Fibroblast of the aortic adventitia (primary cell): ENCODE measurements at regions not wholly inside any gene's neighbourhood (a gene's known extent, or its start where the extent isn't known, plus 50 kb on each side); places are given as distances from the start of the nearest gene placed in this dataset.
A peak's percentile ranks its signal among the peaks of the same experiment; 100 is the strongest.

Experiments used
- DNase-seq: peaks from one replicate; pipeline ENCODE4 v3.0.0-alpha.2; 2010; ENCODE audit warnings: low read depth
- H3K4me3 ChIP-seq: 2 replicates; pipeline ENCODE4 v1.5.1; 2011; ENCODE audit warnings: low read depth, mild to moderate bottlenecking, control low read depth, low read length, moderate library complexity
- TF ChIP-seq, protein P1 (sequence below): IDR thresholded peaks from 2 replicates; pipeline ENCODE4 v1.5.1; 2011; ENCODE audit warnings: mild to moderate bottlenecking, low read length, control low read depth, inconsistent platforms; ENCODE audit not compliant: insufficient read depth

DNA sequence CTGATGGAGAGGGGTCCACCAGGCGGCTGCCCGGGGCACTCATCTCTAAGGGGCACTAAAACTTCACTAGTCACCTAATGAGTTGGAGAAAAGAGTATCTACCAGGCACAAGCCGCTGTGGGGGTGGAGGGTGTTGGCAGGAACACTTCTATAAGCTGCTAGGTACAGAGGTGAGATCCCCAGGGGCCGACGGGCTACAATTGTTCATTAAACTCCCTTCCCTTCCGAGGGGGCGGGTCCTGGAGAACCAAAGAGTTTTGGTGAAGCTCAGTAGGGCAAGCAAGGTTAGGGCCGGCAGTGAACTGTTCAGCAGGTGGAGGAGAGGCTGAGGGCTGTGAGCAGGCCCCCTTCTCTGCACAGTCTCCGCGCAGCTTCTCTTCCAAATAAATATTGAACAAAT is 78.7 kb upstream of the ARAP3 start:
- TF ChIP-seq, protein P1, sequence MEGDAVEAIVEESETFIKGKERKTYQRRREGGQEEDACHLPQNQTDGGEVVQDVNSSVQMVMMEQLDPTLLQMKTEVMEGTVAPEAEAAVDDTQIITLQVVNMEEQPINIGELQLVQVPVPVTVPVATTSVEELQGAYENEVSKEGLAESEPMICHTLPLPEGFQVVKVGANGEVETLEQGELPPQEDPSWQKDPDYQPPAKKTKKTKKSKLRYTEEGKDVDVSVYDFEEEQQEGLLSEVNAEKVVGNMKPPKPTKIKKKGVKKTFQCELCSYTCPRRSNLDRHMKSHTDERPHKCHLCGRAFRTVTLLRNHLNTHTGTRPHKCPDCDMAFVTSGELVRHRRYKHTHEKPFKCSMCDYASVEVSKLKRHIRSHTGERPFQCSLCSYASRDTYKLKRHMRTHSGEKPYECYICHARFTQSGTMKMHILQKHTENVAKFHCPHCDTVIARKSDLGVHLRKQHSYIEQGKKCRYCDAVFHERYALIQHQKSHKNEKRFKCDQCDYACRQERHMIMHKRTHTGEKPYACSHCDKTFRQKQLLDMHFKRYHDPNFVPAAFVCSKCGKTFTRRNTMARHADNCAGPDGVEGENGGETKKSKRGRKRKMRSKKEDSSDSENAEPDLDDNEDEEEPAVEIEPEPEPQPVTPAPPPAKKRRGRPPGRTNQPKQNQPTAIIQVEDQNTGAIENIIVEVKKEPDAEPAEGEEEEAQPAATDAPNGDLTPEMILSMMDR: no peak
- no peak overlapping the region for H3K4me3 ChIP-seq
- DNase-seq: no peak

- TF ChIP-seq, protein P1: no peak
- no peak overlapping the region for H3K4me3 ChIP-seq
- DNase-seq: no peak
These were observed 78.2 kb upstream of the ARAP3 start for GRCh38 chr5:141760193-141760592.

DNA sequence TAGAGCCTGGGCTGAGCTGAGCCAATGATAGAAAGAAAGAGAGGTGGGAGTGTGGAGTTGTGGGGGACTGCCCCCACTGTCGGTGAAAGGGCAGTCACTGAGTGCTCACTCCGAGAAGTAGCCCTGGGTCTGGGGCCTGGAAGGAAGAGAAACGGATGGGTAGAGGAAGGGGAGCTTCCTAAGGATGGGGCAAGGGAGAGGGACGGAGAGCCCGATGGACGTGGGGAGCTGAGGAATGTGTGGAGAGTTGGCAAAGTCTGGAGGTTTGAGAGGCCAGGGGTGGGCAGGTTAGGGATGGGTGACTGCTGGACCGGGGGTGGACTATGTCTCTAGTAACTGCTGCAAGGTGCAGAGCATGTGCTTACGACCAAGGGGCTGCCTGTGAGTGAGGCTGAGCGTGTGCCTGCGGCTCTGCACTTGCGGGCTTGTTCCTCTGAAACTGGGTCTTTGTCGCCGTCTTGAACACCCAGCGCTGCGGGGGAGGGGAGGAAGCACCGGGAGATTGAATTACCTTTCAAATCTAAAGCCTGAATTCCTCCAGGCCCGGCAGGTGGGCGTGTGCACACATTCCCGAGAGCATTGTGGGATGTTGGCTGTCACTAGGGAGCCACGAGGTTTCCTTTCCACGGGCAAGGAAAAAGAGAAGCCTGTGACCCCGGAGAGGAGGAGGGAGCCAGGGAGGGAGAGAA is 76.4 kb upstream of the ARAP3 start:
- no peak for DNase-seq
- H3K4me3 ChIP-seq: no peak overlapping the region
- TF ChIP-seq, protein P1: no peak

- TF ChIP-seq, protein P1: peak; percentile 67
- peak; percentile 45 for DNase-seq
- no peak overlapping the region for H3K4me3 ChIP-seq
These were observed 75.4 kb upstream of the ARAP3 start for GRCh38 chr5:141757402-141757801.

DNA sequence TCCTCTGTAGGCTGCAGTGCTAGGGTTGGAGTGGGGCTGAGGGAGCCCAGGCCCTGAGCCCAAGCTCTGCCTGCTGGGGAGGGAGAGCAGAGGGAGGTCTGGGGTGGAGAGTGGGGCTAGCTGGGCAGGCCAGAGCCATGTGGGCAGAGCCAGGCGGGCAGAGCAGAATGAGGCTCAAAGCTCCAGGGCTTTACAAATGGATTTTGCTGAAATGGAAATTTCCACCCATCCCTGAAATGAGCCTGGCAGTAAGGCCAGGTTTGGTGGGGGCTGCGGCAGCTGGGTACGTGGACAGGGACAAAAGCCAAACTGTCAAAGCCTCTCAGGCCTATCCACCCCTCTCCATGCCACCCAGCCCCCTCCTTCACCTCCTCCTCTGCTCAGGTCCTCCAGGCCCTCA is 74.2 kb upstream of the ARAP3 start:
- no peak for DNase-seq
- TF ChIP-seq, protein P1: no peak
- H3K4me3 ChIP-seq: no peak overlapping the region

DNA sequence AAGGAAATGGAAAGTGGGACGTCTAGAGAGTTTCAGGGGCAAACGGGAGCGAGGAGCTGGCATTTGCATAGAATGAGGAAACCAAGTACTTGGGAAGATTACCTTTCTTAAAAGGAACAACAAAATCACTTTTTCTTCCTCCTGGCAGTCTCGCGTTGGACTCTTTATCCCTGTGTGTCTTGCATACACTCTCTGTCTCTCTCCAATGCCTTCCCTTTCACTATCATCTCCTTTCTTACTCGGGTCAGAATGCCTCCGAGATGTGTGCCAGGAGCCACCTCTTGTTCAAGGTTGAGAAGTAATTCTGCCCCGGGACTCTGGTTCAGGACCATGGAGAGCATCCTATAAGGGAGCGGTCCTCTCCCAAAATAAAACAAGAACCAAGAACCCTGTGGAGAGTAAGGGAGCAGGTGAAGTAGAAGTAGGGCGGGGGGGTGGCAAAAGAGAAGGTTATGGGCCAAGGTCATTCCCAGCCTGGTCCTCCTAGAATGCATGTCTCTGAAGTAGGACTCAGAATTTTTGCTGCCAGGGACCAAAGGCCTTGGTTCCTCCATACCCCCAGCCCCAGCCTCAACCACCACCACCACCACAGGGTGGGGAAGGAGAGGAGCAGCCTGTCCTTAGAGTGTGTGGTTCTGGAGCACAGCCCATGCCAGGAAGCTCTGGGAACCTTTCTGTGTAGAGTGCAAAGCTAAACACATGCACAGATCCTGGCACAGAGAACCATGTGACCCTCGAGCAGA is 72.1 kb upstream of the ARAP3 start:
- TF ChIP-seq, protein P1: no peak
- peak; percentile 58 for DNase-seq
- no peak overlapping the region for H3K4me3 ChIP-seq
